NCI-H345 (cell line): ENCODE measurements at regions not wholly inside any gene's neighbourhood (a gene's known extent, or its start where the extent isn't known, plus 50 kb on each side); places are given as distances from the start of the nearest gene placed in this dataset.

Experiments used
- DNase-seq: peaks from one replicate; lab custom pipeline; 2025; lab: John Stamatoyannopoulos, UW

- DNase-seq = no peak
Observed at GRCh38 chr9:21670374-21670773, 132.1 kb upstream of the MTAP start.

GRCh38 chr9:21672140-21672539, 130.3 kb upstream of the MTAP start:
- DNase-seq = no peak

- DNase-seq = no peak
Observed at GRCh38 chr9:21672761-21673160, 129.7 kb upstream of the MTAP start.

GRCh38 chr9:21674894-21675293, 127.5 kb upstream of the MTAP start:
- DNase-seq = no peak

- no peak for DNase-seq
Observed at GRCh38 chr9:21677387-21677786, 125.0 kb upstream of the MTAP start.

GRCh38 chr9:21677834-21678233, 124.6 kb upstream of the MTAP start:
- no peak for DNase-seq

GRCh38 chr9:21679432-21679831, 123.0 kb upstream of the MTAP start:
- no peak for DNase-seq

GRCh38 chr9:21680590-21680989, 121.8 kb upstream of the MTAP start:
- DNase-seq = no peak

- DNase-seq = no peak
Observed at GRCh38 chr9:21681641-21682040, 120.8 kb upstream of the MTAP start.

GRCh38 chr9:21682381-21682780, 120.1 kb upstream of the MTAP start:
- DNase-seq = no peak

- DNase-seq = no peak
Observed at GRCh38 chr9:21682981-21683380, 119.5 kb upstream of the MTAP start.

GRCh38 chr9:21683484-21684175, 118.8 kb upstream of the MTAP start:
- DNase-seq = no peak

GRCh38 chr9:21684231-21684630, 118.2 kb upstream of the MTAP start:
- DNase-seq = no peak

- DNase-seq = no peak
Observed at GRCh38 chr9:21684831-21685362, 117.5 kb upstream of the MTAP start.

GRCh38 chr9:21685502-21685901, 116.9 kb upstream of the MTAP start:
- no peak for DNase-seq

- DNase-seq = no peak
Observed at GRCh38 chr9:21686738-21687137, 115.7 kb upstream of the MTAP start.

GRCh38 chr9:21687351-21687750, 115.1 kb upstream of the MTAP start:
- DNase-seq = no peak

GRCh38 chr9:21688108-21689102, 114.0 kb upstream of the MTAP start:
- DNase-seq = no peak

- DNase-seq = no peak
Observed at GRCh38 chr9:21689854-21690253, 112.6 kb upstream of the MTAP start.

- no peak for DNase-seq
Observed at GRCh38 chr9:21690561-21690960, 111.9 kb upstream of the MTAP start.

GRCh38 chr9:21692390-21692789, 110.0 kb upstream of the MTAP start:
- DNase-seq = no peak

- no peak for DNase-seq
Observed at GRCh38 chr9:21694424-21694823, 108.0 kb upstream of the MTAP start.

- DNase-seq = no peak
Observed at GRCh38 chr9:21695443-21695842, 107.0 kb upstream of the MTAP start.
